OCI-LY7 (cell line): ENCODE measurements at regions not wholly inside any gene's neighbourhood (a gene's known extent, or its start where the extent isn't known, plus 50 kb on each side); places are given as distances from the start of the nearest gene placed in this dataset.

Experiments used
- EZH2phosphoT487 ChIP-seq: fragments of 200-600 bp; sonication (generic); IDR thresholded peaks from 2 replicates; pipeline ENCODE4 v1.6.1; 2018; ENCODE audit warnings: low read depth, borderline replicate concordance, mild to moderate bottlenecking, mixed run types, antibody characterized with exemption, low read length, moderate library complexity, mixed read lengths
- TF ChIP-seq, protein P1 (sequence below): fragments of 200-600 bp; sonication (generic); conservative IDR thresholded peaks from 2 replicates; pipeline ENCODE4 v1.5.1; 2014; ENCODE audit warnings: mild to moderate bottlenecking, antibody characterized with exemption, low read length, moderate library complexity, mixed read lengths

DNA sequence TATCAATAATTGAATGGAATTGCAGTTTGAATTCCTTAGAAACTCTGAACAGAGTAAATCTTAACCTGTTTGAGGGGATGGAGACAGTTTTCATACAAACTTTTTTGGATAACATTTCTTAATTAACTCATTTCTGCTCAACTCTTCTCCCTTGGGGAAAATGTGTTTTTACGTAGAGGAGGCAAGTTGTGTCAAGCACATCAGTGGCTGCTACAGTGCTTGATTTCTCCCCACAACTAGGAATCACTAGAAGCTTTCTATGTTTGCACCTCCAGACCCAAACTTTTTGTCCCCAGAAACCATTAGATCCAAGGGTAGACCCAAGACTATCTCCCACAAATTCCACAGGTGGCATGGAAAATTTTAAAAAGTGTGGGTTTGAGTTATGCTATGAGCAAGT is 658.9 kb upstream of the FSHR start:
- TF ChIP-seq, protein P1, sequence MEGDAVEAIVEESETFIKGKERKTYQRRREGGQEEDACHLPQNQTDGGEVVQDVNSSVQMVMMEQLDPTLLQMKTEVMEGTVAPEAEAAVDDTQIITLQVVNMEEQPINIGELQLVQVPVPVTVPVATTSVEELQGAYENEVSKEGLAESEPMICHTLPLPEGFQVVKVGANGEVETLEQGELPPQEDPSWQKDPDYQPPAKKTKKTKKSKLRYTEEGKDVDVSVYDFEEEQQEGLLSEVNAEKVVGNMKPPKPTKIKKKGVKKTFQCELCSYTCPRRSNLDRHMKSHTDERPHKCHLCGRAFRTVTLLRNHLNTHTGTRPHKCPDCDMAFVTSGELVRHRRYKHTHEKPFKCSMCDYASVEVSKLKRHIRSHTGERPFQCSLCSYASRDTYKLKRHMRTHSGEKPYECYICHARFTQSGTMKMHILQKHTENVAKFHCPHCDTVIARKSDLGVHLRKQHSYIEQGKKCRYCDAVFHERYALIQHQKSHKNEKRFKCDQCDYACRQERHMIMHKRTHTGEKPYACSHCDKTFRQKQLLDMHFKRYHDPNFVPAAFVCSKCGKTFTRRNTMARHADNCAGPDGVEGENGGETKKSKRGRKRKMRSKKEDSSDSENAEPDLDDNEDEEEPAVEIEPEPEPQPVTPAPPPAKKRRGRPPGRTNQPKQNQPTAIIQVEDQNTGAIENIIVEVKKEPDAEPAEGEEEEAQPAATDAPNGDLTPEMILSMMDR = no peak
- TF ChIP-seq EZH2phosphoT487 = no peak
